ENCODE measurements at regions not wholly inside any gene's neighbourhood (a gene's known extent, or its start where the extent isn't known, plus 50 kb on each side); places are given as distances from the start of the nearest gene placed in this dataset.

DNA sequence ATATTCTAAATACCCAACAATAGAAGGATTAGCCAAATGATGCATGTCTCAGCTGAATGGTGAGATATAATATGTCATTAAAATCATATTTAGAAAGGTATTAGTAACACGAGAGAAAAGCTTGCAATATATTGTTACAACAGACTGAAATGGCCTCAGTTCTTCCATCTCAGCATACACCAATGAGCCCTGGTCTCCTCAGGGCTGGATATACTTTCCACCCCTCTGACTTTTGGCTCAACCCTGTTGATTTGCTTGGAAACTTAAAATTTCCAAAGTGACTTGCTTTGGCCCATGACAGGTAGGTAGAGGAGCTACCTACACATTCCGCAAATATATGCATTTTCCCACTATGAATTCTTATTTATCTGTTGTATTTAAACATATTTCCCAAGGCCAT, 908.1 kb upstream of the TMEM132C start:
- no peak for DNase-seq

GRCh38 chr12:127360580-127360979, 906.4 kb upstream of the TMEM132C start:
- no peak for DNase-seq

- no peak for DNase-seq
These were observed 904.8 kb upstream of the TMEM132C start for GRCh38 chr12:127362121-127362520.

- no peak for DNase-seq
These were observed 903.6 kb upstream of the TMEM132C start for GRCh38 chr12:127363392-127363791.

DNA sequence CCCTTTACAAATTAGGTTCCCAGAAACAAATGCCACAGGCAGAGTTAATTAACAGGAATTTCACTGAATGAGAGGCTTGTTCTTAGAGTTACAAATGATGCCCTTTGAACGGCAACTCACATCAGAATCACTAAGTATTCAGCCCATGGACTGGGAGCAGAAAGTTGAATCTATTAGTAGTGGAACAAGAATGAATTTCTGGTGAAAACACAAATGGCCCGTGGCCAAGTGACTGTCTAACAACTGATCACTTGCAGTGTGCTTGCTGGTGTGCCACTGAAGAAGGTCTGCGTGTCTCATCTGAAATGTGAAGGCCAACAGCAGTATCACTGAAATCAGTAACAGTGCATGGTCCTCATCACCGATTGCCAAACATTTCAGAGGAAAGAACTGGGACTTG, 893.4 kb upstream of the TMEM132C start:
- DNase-seq, result no peak

- no peak for DNase-seq
These were observed 892.5 kb upstream of the TMEM132C start for GRCh38 chr12:127374447-127374846.

GRCh38 chr12:127381043-127381668, 885.8 kb upstream of the TMEM132C start:
- DNase-seq, result peak; percentile 42

GRCh38 chr12:127381681-127382080, 885.3 kb upstream of the TMEM132C start:
- no peak for DNase-seq

GRCh38 chr12:127383281-127383680, 883.7 kb upstream of the TMEM132C start:
- DNase-seq, result no peak

GRCh38 chr12:127386723-127387122, 880.2 kb upstream of the TMEM132C start:
- DNase-seq, result no peak

GRCh38 chr12:127388985-127389384, 878.0 kb upstream of the TMEM132C start:
- DNase-seq, result no peak

DNA sequence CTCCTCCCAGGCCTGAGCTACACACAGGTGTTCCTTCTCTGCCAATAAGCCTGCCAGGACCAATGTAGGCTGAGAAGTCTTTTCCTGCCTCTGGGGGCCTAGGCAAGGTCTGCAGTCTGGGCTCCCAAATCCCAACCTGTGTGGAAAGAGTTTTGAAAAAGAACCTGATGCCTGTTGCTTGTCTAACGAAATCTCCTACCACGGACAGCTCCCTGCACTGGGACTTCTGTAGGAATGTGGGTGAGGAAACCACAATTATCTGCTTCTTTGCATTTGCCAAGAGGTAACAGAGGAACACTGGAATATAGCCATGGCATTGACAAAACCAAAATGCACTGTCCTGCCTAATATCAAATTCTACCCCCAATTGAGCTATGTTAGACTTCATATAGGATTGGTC, 877.0 kb upstream of the TMEM132C start:
- peak; percentile 24 for DNase-seq

- DNase-seq, result no peak
These were observed 873.5 kb upstream of the TMEM132C start for GRCh38 chr12:127393465-127393864.

GRCh38 chr12:127393896-127394295, 873.1 kb upstream of the TMEM132C start:
- no peak for DNase-seq

DNA sequence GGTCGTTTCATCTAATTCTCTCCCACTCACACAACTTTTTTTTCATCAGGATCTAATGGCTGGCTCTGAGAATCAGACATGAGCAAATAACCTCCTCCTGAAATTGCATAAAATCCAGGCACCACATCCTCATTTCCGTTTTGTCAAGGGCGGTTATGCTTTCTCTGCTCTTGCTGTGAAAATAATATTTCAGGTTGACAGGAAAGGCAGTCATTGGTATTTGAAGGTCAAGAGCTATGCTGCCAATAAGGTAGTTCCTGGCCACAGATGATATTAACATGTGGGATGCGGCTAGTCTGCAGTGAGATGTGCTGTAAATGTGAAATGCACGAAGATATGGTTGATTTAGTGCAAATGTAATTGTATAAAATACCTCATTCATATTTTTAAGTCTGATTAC, 870.2 kb upstream of the TMEM132C start:
- no peak for DNase-seq

DNA sequence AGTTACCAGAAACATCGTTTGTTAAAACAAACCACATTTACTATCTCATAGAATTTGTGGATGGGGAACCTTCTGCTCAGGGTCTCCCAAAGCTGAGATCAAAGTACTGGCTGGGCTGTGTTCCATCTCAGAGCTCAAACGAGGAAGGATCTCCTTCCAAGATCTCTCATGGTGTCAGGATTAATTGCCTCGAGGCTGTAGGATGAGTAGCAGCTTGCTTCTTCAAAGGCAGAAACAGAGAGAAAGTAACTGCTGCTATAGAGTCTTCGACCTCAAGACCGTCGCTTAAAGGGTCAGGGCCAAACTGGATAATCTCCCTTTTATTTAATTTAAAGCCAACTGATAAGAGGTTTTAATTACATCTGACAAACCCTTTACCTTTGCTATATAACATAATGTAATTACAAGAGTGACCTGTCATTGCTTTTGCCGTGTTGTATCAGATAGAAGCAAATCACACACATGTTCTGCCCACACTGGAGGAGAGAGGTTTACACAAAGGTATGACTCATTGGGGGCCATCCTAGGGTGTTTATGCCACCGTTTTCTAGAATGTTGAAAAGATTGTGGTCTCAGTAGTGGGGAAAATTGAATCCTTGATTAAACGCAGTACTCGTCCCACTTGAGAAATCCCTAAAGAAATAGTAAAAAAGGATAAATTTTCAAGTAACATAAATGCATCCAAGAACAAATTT, 868.8 kb upstream of the TMEM132C start:
- DNase-seq, result no peak

DNA sequence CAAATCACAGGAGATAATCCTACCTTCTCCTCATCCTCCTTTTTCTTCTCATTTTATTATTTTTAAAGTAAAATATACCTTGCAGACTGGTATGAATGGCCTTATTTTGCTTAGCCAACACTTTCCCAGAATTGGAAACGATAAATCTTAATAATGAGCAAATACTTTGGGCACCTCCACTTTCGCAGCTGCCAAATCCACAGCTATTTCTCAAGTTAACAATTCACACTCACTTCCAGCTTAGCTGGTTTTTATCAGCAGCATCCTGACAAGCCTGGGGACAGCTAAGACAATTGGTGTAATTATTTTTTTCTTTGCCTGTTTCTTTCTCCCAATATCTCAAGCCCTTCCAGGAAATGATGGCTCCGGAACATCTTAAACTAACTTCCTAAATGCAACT, 867.5 kb upstream of the TMEM132C start:
- DNase-seq, result no peak

DNA sequence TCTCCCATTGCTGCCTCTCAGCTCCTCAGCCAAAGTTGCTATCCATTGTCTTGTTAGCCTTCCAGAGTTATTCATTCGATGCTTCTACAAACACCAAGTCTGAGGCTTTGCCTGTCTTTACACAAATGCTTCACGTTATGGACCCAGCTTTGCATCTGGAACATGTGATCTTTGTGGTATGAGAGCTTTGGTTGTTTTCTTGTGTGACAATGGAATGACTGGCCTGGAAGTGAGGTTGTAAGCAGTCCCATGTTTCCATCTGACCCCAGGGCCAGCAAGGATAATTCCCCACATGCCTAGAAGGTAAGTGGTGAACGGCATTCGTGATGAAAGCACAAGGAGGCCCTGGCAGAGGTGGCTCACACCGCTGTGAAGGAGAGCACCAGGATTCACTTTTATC, 866.7 kb upstream of the TMEM132C start:
- no peak for DNase-seq

- DNase-seq, result no peak
These were observed 866.0 kb upstream of the TMEM132C start for GRCh38 chr12:127401005-127401404.

DNA sequence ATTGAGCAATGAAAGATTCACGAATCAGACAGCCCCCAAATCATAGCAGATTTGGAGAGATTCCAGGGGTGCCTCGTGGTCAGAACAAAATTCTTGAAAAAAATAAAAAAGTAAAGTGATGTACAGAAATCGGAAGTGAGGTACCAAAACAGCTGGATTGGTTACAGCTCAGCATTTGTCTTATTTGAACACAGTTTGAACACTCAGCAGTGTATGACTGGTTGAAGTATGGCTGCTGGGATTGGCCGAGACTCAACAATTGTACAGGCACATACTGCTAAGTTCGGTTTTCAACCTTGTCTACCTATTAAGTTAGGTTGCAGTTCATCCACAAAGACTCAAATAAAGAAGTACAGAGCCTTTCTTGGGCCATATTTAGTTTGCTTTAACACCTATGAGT, 865.4 kb upstream of the TMEM132C start:
- no peak for DNase-seq

- DNase-seq, result no peak
These were observed 855.6 kb upstream of the TMEM132C start for GRCh38 chr12:127411166-127411915.

DNA sequence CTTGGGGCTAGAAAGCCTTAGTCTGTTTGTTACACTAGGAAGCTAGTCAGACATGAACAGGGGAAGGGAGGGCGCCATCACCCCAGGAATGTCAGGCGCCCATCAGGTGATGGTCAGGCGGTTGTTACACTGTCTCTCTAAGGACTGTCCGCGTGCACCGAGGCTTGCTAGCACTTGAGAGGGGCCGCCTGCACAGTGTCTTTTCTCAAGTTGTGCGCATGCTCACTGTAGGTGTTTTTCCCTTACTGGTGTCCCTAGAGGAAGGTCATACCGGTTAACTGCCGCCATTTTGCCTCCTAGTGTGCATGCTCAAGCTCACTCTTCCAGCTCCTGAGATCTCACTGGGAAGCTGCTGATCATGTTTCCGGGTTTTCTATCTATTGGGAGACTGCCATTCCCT, 855.0 kb upstream of the TMEM132C start:
- no peak for DNase-seq

GRCh38 chr12:127412866-127413265, 854.1 kb upstream of the TMEM132C start:
- DNase-seq, result no peak

GRCh38 chr12:127414186-127414585, 852.8 kb upstream of the TMEM132C start:
- DNase-seq, result no peak
